Activated naive CD4-positive, alpha-beta T cell (primary cell): ENCODE measurements at regions not wholly inside any gene's neighbourhood (a gene's known extent, or its start where the extent isn't known, plus 50 kb on each side); places are given as distances from the start of the nearest gene placed in this dataset.
"Not testable (repeated sequence)": the region's sequence is repeated elsewhere in the genome, so short reads cannot be mapped to it uniquely, and the experiment has no call there.

ENCODE experiments used
- DNase-seq, 4 experiments: peaks; one replicate each; lab custom pipeline; 2025; lab: John Stamatoyannopoulos, UW

DNA sequence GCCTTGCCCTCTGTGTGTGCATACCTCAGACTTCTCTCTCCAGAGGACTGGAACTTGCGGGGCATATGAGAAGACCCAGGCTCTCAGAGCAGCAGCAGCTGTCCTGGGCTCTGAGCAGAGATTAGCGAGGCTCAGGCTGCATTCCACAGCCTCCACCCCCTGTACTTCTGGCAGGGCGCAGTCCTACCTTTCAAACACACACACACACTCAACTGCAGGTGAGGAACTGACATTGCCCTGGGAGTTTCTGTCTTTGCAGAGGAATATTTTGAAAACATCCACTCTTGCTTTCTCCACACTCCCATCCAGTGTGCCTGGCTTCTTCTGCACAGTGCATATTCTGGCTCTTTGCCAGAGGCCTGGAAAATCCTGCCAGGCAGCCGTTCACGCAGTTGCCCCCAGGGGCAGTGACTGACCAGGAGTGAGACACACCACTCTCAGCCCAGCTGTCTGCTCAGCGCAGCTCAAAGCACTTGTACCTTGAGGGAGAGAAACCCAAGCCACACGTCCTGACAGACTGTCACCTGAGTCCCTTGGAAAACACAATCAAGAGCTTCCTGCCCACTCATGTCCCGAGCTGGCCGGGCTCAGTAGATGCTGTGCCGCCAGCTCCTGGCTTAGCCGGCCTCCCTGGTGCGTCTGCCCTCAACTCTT, 460.8 kb downstream of the RNF144A start:
- DNase-seq: no peak

GRCh38 chr2:7378591-7378990, 461.4 kb downstream of the RNF144A start:
- no peak for DNase-seq

DNA sequence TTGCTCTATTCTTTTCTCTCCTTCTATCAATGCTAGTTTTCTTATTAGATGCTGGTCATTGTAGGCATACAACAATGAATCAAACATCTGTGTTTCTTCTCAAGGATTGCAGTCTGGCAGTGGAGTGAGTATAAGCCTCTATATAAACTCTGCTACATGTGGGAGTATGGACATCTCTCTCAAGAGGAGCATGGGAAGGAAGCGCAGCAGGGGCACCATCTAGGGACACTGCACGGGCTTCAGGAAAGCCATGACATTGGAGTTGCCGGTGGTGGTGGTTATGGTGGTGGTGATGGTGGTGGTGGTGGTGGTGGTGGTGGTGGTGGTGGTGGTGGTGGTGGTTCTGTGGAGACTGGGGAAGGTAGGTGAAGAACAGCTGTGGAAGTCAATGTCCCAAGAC, 462.6 kb downstream of the RNF144A start:
- DNase-seq: no peak

DNA sequence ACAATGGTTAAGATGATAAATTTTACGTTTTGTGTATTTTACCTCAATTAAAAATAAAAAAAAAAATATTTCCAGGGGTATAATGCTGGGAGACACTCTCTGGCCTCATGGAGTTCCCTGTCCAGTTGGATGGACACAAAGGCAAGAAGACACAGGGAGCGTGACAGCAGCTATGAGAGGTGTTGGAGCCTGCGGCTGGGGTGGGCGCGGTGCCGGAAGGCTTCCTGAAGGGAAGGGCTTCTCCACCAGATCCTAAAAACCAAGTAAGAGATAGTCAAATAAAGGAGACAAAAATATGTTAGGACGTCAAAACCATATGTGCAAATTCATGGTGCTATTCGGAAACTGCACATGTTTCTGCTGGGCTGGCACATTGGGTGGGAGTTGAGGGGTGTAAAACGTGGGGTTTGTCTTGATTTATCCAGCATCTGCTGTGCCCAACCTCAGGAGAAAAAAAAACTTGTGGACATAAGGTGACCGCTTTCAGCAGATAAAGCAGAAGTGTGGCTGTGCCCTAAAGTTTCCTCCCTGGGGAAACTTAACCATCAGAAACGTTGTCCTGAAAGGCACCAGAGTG, 467.6 kb downstream of the RNF144A start:
- no peak for DNase-seq

GRCh38 chr2:7390311-7390710, 473.1 kb downstream of the RNF144A start:
- not testable (repeated sequence) for DNase-seq

- DNase-seq: no peak
Observed at GRCh38 chr2:7392076-7392787, 475.0 kb downstream of the RNF144A start.

- DNase-seq: no peak
Observed at GRCh38 chr2:7394195-7394594, 477.0 kb downstream of the RNF144A start.

GRCh38 chr2:7400628-7401027, 483.4 kb downstream of the RNF144A start:
- DNase-seq: no peak

DNA sequence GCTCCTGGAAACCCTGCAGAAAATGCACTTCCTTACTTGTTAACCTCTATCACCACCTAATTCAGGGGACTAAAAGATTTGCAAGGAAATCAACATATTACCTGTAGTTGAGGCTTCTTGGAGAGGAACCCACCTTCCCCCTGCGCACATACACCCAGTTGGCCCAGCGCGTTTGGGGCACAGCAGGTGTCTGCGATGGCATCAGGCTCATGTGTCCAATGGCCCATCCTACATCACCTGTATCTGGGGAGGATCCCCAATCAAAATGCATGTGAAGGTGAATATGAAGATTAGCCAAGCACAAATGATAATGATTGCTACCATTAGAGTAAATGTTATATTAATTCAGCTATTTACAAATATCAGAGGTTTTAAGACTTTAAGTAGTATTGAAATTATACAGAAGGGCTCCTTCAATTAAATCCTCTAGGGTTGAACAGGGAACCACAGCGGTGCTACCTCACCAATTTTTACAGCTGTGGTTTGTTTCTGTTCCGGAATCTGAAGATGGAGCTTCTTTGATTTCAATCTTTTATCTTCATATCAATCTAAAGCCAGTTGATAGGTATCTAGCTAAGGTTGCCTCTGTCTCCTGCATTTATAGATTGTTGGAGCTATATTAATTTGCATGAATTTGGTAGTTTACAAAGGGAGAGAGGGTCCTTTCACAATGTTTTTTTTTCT, 486.0 kb downstream of the RNF144A start:
- DNase-seq: no peak

DNA sequence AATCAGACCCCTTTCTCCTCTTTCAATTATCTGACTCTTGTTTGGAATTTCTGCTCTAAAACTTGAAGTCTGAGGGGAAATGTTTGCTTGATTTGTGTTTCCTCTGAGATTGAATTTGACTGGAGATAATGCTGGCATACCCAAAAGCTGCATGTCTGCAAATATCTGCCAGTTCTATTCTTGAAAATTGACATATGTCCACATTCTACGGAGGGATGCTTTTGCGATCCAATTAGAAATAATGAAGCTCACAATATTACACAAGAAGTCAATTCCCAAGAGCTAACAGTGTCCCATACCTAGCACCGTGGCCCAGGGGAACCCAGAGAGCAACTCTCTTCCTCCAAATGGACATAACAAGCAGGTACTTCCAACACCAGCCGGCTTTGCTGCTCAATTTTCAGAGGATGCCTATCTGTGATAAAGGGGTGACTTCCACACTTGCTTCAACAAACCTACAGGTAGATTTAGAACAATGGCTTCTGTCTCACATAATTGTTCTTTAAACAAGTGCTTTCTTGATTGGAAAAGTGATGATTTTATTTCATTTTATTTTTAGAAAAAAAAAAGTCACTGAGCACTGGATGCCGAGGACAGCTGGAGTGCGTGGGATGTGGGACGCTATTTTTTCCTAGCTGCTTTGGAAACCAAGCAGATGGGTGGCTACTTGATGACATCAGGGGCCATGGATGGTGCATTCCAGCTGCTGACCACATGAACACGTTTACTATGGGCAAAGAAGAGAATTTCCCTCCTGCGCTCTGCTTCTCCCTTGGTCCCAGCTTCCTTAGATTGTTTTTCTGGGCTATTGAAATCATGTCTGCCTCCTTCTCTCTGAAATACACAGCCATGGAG, 488.9 kb downstream of the RNF144A start:
- DNase-seq: no peak

GRCh38 chr2:7407001-7407400, 489.8 kb downstream of the RNF144A start:
- no peak for DNase-seq

GRCh38 chr2:7407906-7408680, 490.9 kb downstream of the RNF144A start:
- DNase-seq: no peak

GRCh38 chr2:7411691-7412090, 494.5 kb downstream of the RNF144A start:
- DNase-seq: no peak

DNA sequence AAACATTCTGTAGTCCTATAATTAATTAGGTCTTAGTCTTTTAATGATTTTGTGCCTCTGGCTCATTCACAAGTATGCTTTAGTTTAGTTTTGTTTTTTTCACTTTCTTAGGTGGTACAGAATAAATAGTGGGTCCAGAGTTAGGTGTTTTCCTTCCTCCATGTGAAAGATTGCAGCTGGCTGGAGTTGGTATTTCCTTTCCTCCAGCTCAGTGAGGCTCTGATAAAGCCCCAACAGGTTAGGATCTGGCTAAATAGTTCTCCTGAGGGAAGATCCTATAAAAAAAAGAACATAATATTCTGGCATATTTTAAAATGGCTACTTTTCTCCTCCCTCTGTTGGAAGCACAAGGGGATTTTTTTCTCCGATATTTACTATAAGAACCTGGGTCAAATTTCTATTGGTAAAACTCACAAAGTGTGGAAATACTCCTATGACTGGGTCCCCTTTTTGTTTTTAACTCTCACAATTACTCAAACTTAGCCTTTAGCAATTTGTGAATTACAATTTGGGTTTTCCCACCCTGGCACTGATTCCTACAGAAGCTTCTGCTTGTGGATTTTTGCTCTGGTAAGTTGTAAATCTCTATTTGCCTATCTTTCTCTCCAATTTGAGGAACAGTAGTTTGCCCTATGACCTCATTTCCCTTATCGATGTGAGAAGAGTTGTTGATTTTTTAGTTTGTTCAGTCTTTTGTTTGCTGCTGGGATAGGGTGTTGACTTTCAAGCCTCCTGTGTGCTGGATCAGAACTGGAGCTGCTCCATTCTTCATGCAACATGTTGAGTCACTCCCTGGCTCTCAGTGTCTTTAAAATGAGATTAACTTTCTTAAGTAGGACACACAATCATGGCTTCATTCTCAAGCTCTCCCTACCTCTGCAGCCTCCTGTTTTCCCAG, 500.9 kb downstream of the RNF144A start:
- no peak for DNase-seq

- DNase-seq: no peak
Observed at GRCh38 chr2:7419186-7419585, 502.0 kb downstream of the RNF144A start.

DNA sequence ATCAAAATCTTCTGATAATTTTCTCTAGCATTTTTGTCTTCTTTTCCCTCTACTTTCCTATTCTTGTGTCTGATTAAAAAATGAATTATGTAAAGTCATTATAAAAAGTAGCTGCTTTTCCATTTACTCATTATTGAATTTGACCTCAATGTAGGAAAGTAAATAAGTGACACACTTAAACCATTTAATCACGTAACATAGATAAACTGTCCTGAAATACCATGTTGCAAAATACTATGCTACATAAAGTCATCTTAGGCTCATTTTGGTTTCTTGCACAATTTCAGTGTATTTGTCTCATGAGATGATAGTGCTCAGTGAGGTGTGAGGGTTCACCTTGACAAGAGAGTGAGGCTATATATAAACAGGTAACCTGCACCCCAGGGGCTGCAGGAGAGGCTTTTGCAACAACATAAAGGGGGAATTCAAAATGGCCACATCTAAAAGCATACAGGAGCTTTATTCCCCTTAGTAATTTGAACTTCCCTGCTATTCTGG, 502.7 kb downstream of the RNF144A start:
- no peak for DNase-seq

DNA sequence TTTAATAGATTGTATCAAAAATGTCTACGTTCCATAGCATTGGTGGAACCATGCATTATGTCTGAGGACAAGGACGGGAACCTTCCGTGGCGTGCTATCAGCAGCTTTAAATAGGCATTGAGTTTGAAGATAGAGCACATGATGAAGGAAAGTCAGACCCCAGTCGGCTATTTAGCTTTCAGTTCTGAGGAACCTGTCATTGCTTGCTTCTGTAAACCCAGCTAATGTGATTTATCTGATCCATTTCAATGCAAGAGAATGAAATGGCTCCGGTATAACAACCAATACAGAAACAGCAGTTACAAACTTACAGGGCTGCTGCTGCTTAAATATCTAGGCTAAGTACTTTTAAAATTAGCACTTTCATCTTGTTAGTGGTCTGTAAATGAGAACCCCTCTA, 503.3 kb downstream of the RNF144A start:
- DNase-seq: no peak

DNA sequence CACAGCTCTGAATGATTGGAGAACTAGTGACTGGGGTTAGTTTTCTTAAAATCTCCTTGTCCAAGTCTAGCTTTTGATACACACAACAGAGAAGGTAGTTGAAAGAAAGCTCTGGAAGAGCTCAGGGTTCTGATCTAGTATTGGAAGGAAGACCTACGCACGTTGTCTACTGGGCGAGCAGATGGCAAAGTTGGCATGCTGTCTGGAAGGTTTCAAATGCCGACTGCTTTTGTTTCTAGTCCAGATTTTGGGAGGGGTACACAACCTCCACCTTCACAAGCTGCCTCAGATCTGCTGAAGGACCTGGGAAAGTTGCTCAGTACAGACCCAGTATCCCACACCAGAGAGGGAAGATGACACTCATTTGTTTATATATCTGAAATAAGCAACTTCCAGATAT, 507.3 kb downstream of the RNF144A start:
- DNase-seq: no peak

DNA sequence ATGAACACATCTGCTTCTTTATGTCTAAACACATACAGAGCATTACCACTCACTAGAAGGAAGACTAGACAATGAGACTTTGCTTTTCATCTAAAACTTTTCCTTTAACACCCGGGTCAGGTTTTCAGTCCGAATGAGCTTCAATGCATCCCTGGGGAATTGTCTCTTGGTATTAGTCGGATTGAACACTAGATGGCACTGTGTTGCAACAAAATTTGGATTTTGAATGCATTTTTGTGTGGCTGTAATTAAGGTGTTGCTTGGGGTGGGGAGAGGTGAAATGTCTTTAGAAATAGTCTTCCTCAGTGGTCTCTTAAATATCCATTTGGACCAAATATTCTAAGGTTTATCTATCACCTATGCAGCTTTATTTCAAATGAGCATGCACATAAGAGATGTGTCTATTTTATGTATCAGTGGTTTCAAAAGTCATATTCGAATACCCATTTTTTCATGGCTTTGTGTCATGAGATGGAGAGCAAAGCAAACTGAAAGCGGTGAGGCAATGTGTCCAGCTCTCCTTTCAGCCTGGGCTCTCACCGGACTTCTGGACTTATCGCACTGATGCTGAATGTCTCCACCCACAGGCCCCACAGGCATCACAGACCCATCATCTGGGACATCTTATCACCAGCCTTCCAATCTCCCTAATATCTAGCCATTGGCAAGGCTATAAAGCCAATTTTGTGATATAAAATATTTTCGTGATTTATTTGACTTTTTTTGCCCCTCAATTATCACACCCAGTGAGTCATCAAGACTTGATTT, 510.3 kb downstream of the RNF144A start:
- DNase-seq: no peak
